Endothelial cell of umbilical vein (primary cell): ENCODE measurements at regions not wholly inside any gene's neighbourhood (a gene's known extent, or its start where the extent isn't known, plus 50 kb on each side); places are given as distances from the start of the nearest gene placed in this dataset.

ENCODE experiments used
- BruUV-seq: library from RNA; stranded (reverse); fragments of 400-500 nt; replicated peaks from 2 replicates; lab custom pipeline; 2021; lab: Mats Ljungman, UMichigan
- CTCF ChIA-PET: fragments of 300-600, 350-600 bp; sonication (Branson Sonifier 250); formaldehyde crosslinking; loops from one replicate; lab custom pipeline; 2021; ENCODE audit warnings: antibody characterized with exemption, inconsistent platforms; lab: Charles Lee
- POLR2A ChIA-PET: fragments of 300-600, 350-600 bp; sonication (Branson Sonifier 250); formaldehyde crosslinking; loops from one replicate; lab custom pipeline; 2021; ENCODE audit warnings: antibody characterized with exemption, inconsistent platforms; lab: Charles Lee
- DNase-seq: peaks from one replicate; pipeline ENCODE4 v3.0.0-alpha.2; 2011; ENCODE audit warnings: low read depth, low spot score
- FAIRE-seq: peaks from 2 replicates; lab custom pipeline; 2011; peaks lifted over from hg19 to GRCh38; lab: Jason Lieb, UNC
- H2AFZ ChIP-seq: 2 replicates; pipeline ENCODE4 v1.6.0; 2012; ENCODE audit warnings: low read depth, low read length, control low read depth, inconsistent platforms
- H3K27ac ChIP-seq: 2 replicates; pipeline ENCODE4 v1.5.1; 2011; ENCODE audit warnings: low read depth, mild to moderate bottlenecking, control low read depth, low read length, moderate library complexity; ENCODE audit not compliant: insufficient read depth
- H3K27me3 ChIP-seq, 2 experiments: 2 replicates each; pipeline versions ENCODE4 v1.6.0 to v1.6.1; 2011; ENCODE audit warnings: low read length in 2 of 2, mixed read lengths in 1 of 2; ENCODE audit not compliant: control insufficient read depth in 2 of 2, insufficient read depth in 2 of 2
- H3K36me3 ChIP-seq, 2 experiments: 2 replicates in 1 of 2; 3 replicates in 1 of 2; pipeline ENCODE4 v1.5.1; 2011; ENCODE audit warnings: low read length in 2 of 2, mild to moderate bottlenecking in 1 of 2, moderate library complexity in 1 of 2; ENCODE audit not compliant: control insufficient read depth in 2 of 2, insufficient read depth in 2 of 2; ENCODE audit errors: extremely low read depth in 1 of 2
- H3K4me1 ChIP-seq: 3 replicates; pipeline ENCODE4 v1.5.1; 2011; ENCODE audit warnings: mild to moderate bottlenecking, low read length; ENCODE audit not compliant: control insufficient read depth, insufficient read depth; ENCODE audit errors: extremely low read depth
- H3K4me2 ChIP-seq: 2 replicates; pipeline ENCODE4 v1.6.1; 2011; ENCODE audit warnings: low read length, control low read depth, mixed read lengths; ENCODE audit not compliant: insufficient read depth
- H3K4me3 ChIP-seq, 3 experiments: fragments of 200-600 bp in 1 of 3; sonication (generic), shearing (Covaris generic) in 1 of 3; replicated peaks in 1 of 3; 2 replicates each; pipeline ENCODE4 v1.5.1; 2011 to 2016; ENCODE audit warnings: control low read depth in 3 of 3, low read length in 3 of 3, mild to moderate bottlenecking in 2 of 3, inconsistent platforms in 1 of 3, low read depth in 1 of 3, moderate library complexity in 1 of 3; ENCODE audit not compliant: insufficient read depth in 1 of 3
- H3K79me2 ChIP-seq: 2 replicates; pipeline ENCODE4 v1.6.0; 2012; ENCODE audit warnings: low read length, inconsistent platforms; ENCODE audit not compliant: control insufficient read depth, insufficient read depth
- H3K9ac ChIP-seq: replicated peaks from 2 replicates; pipeline ENCODE3; 2011; ENCODE audit warnings: low read length, control low read depth; ENCODE audit not compliant: insufficient read depth; ENCODE audit errors: extremely low read depth
- H3K9me1 ChIP-seq: replicated peaks from 3 replicates; pipeline ENCODE4 v1.6.0; 2011; ENCODE audit warnings: mild to moderate bottlenecking, low read length; ENCODE audit not compliant: control insufficient read depth, insufficient read depth; ENCODE audit errors: extremely low read depth
- H3K9me3 ChIP-seq: replicated peaks from 2 replicates; pipeline ENCODE4 v1.5.1; 2012; ENCODE audit warnings: low read length, inconsistent platforms; ENCODE audit not compliant: control insufficient read depth, insufficient read depth
- H4K20me1 ChIP-seq: replicated peaks from 2 replicates; pipeline ENCODE3; 2011; ENCODE audit warnings: mild to moderate bottlenecking, low read length; ENCODE audit not compliant: control insufficient read depth, insufficient read depth; ENCODE audit errors: extremely low read depth
- EZH2 ChIP-seq: IDR thresholded peaks from 2 replicates; pipeline ENCODE4 v1.6.1; 2012; ENCODE audit warnings: borderline replicate concordance, low read depth, mild to moderate bottlenecking, moderate library complexity, low read length, inconsistent platforms; ENCODE audit not compliant: severe bottlenecking
- FOS ChIP-seq: IDR thresholded peaks from 2 replicates; pipeline ENCODE4 v1.6.1; 2011; ENCODE audit warnings: mild to moderate bottlenecking, low read length, moderate library complexity, borderline replicate concordance; ENCODE audit not compliant: insufficient read depth
- GATA2 ChIP-seq: IDR thresholded peaks from 2 replicates; pipeline ENCODE4 v1.7.0; 2011; ENCODE audit warnings: low read depth, mild to moderate bottlenecking, moderate library complexity, mixed read lengths, low read length; ENCODE audit not compliant: insufficient read length, insufficient read depth
- JUN ChIP-seq: IDR thresholded peaks from 2 replicates; pipeline ENCODE4 v1.6.1; 2011; ENCODE audit warnings: borderline replicate concordance, low read depth; ENCODE audit not compliant: insufficient read length, insufficient read depth
- MYC ChIP-seq: IDR thresholded peaks from one replicate; pipeline ENCODE4 v1.6.1; 2011; ENCODE audit warnings: mild to moderate bottlenecking, low read depth, low read length
- POLR2A ChIP-seq: IDR thresholded peaks from 2 replicates; pipeline ENCODE4 v1.6.1; 2012; ENCODE audit warnings: low read depth, mild to moderate bottlenecking, control low read depth, low read length
- POLR2AphosphoS5 ChIP-seq: IDR thresholded peaks from 2 replicates; pipeline ENCODE4 v1.6.1; 2012; ENCODE audit warnings: low read depth, mild to moderate bottlenecking, control low read depth, low read length, moderate library complexity; ENCODE audit not compliant: insufficient read depth
- dilution Hi-C: fragments of 300-500 bp; cut with MboI; formaldehyde crosslinking; loops from one replicate; pipeline ENCODE4 v1.15.0; 2019; ENCODE audit warnings: low sequenced_read_pairs; ENCODE audit not compliant: extremely low pct_ligation_motif_present
- intact Hi-C: fragments of 100-400 bp; cut with micrococcal nuclease; formaldehyde crosslinking; loops from one replicate; pipeline ENCODE4 v1.10.0; 2022
- TF ChIP-seq, protein P1 (sequence below), 2 donors: IDR thresholded peaks; 1 replicate in 1 of 2; 2 replicates in 1 of 2; pipeline ENCODE4 v1.5.1; 2011; ENCODE audit warnings: low read length in 2 of 2, mild to moderate bottlenecking in 2 of 2, moderate library complexity in 2 of 2, control low read depth in 1 of 2, inconsistent platforms in 1 of 2, low read depth in 1 of 2; ENCODE audit not compliant: insufficient read depth in 1 of 2; ENCODE audit errors: extremely low read depth in 1 of 2

DNA sequence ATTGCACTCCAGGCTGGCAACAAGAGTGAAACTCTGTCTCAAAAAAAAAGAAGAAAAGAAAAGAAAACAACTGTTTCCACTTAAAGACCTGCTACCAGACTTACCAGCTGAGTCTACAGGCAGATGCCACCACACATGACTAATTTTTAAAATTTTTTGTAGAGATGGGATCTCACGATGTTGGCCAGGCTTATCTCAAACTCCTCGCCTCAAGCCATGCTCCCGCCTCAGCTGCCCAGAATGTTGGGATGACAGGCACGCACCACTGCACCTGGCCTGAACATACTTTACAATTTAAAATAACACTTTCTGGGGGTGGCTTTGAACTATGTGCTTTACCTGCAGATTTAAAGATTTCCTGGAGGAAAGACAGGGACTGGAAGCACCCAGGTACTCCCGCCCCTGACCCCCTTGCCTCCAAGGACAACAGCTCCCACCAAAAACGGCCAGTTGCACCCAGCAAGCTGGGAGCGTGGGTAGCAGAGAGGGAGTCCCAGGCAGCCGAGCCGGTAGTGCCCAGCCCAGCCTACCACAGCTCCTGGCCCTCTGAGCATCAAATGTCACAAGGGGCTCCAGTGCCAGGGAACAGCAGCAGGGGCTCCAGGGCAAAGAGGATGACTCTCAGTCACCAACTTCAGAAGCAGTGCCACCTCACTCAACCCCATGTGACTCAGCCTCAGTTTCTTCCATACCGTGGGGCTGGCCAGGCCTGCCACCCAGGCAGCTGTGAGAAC is 262.9 kb downstream of the PARN start:
- H3K4me2 ChIP-seq: no peak overlapping the region
- no peak overlapping the region for H3K27ac ChIP-seq
- H3K9me3 ChIP-seq: no peaks in the 10 kb centered on the region
- no peak overlapping the region for H2AFZ ChIP-seq
- intact Hi-C loops: no loop called here
- no peaks in the 10 kb centered on the region for H3K36me3 ChIP-seq
- H4K20me1 ChIP-seq: no peaks in the 10 kb centered on the region
- POLR2A ChIA-PET: no interaction called here
- no peak for FAIRE-seq
- dilution Hi-C loops: no loop called here
- no peaks in the 10 kb centered on the region for H3K9me1 ChIP-seq
- TF ChIP-seq POLR2A: no peak
- no peak for TF ChIP-seq FOS
- no peak for TF ChIP-seq EZH2
- no peak for TF ChIP-seq MYC
- TF ChIP-seq POLR2AphosphoS5: no peak
- TF ChIP-seq GATA2: no peak
- TF ChIP-seq, protein P1, sequence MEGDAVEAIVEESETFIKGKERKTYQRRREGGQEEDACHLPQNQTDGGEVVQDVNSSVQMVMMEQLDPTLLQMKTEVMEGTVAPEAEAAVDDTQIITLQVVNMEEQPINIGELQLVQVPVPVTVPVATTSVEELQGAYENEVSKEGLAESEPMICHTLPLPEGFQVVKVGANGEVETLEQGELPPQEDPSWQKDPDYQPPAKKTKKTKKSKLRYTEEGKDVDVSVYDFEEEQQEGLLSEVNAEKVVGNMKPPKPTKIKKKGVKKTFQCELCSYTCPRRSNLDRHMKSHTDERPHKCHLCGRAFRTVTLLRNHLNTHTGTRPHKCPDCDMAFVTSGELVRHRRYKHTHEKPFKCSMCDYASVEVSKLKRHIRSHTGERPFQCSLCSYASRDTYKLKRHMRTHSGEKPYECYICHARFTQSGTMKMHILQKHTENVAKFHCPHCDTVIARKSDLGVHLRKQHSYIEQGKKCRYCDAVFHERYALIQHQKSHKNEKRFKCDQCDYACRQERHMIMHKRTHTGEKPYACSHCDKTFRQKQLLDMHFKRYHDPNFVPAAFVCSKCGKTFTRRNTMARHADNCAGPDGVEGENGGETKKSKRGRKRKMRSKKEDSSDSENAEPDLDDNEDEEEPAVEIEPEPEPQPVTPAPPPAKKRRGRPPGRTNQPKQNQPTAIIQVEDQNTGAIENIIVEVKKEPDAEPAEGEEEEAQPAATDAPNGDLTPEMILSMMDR (IDR thresholded peaks at IDR 0.05; ENCODE audit: extremely low read depth in 1 of 2, insufficient read depth in 1 of 2, low read depth in 1 of 2, low read length in 2 of 2): no peak
- no peak for TF ChIP-seq JUN
- CTCF ChIA-PET: no interaction called here
- no peaks in the 10 kb centered on the region for H3K27me3 ChIP-seq
- no peak for DNase-seq
- H3K79me2 ChIP-seq: no peaks in the 10 kb centered on the region
- H3K4me1 ChIP-seq: no peaks in the 10 kb centered on the region
- BruUV-seq: no TSS peak
- no peak overlapping the region for H3K4me3 ChIP-seq
- H3K9ac ChIP-seq: no peak overlapping the region
